ENCODE measurements at regions not wholly inside any gene's neighbourhood (a gene's known extent, or its start where the extent isn't known, plus 50 kb on each side); places are given as distances from the start of the nearest gene placed in this dataset.

DNA sequence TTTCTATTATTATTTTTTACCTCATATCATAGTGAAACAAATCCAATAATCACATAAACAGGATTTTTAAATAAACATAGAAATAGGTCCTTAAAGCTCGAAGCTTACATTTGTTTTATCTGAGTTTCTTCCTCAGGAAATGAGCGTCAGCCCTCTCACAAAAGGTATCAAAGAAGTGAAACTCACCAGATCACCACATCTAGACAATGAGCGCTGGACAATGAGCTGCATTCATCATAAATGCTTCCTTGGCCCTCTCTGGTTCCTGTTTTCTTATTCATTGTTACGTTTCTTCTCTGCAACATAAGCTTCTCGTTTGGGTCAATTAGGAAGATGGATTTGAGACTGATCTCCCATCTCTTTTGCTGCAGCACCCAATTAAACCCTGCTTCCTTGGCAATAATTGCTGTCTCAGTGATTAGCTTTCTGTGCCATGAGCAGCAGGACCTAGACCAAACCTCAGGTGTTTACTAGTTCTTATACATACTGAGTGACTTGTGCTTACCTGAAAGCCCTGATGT, 649.9 kb upstream of the LUZP2 start:
- H3K27ac ChIP-seq: no peak overlapping the region
- TF ChIP-seq CTCF (IDR thresholded peaks at IDR 0.05) (no peak), ZFX (IDR thresholded peaks at IDR 0.05; ENCODE audit: borderline replicate concordance) (no peak)

DNA sequence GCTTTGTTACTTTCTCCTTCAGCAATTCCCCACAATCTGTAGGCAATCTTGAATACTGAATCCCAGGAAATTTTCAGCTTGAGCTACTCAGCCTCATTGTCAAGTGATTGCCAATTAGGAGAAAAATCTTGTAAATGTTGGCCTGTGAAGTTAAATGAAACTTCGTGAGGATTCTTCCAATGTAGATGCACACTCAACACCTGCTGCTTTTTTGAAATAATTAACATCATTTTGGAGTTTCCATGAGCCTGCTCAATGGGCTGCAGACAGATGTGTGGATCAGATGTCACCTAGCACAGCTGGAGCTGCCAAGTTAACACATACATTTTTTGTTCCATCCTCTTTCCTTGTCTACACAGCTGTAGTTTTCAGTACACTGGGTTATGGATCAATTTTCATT, 645.6 kb upstream of the LUZP2 start:
- no peak overlapping the region for H3K27ac ChIP-seq
- TF ChIP-seq CTCF (IDR thresholded peaks at IDR 0.05) (no peak), ZFX (IDR thresholded peaks at IDR 0.05; ENCODE audit: borderline replicate concordance) (no peak)

- TF ChIP-seq ZFX (IDR thresholded peaks at IDR 0.05; ENCODE audit: borderline replicate concordance): no peak
- TF ChIP-seq CTCF (IDR thresholded peaks at IDR 0.05): no peak
Observed at GRCh38 chr11:23856654-23857053, 640.2 kb upstream of the LUZP2 start.

GRCh38 chr11:23859087-23859486, 637.8 kb upstream of the LUZP2 start:
- TF ChIP-seq ZFX (IDR thresholded peaks at IDR 0.05; ENCODE audit: borderline replicate concordance) (no peak), CTCF (IDR thresholded peaks at IDR 0.05) (no peak)
- no peak overlapping the region for H3K27ac ChIP-seq

More at GRCh38 chr11:23856654-23857053, 640.2 kb upstream of the LUZP2 start:
- no peak overlapping the region for H3K27ac ChIP-seq

GRCh38 chr11:23861615-23862014, 635.2 kb upstream of the LUZP2 start:
- no peak for TF ChIP-seq ZFX (IDR thresholded peaks at IDR 0.05; ENCODE audit: borderline replicate concordance)
- TF ChIP-seq CTCF (IDR thresholded peaks at IDR 0.05): no peak
- H3K27ac ChIP-seq: no peak overlapping the region

DNA sequence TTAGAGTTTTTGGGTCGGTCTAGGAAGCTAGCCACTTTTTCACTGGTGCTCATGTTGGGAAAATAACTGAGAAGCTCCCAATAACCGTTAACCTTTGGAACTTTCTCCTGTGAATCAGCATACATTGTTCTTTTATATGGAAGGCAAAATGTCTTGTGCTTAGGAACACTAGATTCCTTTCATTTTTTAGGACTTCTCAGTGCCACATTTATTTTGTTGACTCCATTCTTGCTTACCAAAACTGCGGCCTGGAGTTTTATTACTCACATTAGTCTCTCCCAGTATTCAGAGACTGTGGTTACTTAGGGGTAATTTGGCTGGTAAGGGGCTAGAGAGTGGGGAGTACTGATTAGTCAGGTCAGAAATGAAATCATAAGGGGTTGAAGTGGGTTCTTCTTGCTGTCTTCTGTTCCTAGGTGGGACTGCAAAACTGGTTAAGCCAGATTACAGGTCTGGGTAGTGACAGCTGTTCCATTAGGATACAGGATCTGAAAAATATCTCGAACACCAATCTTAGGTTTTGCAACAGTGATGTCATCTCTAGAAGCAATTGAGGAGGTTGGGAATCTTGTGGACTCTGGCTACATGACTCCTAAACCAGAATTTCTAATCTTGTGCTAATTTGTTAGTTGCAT, 631.4 kb upstream of the LUZP2 start:
- TF ChIP-seq CTCF (IDR thresholded peaks at IDR 0.05) (no peak), ZFX (IDR thresholded peaks at IDR 0.05; ENCODE audit: borderline replicate concordance) (no peak)
- no peak overlapping the region for H3K27ac ChIP-seq

DNA sequence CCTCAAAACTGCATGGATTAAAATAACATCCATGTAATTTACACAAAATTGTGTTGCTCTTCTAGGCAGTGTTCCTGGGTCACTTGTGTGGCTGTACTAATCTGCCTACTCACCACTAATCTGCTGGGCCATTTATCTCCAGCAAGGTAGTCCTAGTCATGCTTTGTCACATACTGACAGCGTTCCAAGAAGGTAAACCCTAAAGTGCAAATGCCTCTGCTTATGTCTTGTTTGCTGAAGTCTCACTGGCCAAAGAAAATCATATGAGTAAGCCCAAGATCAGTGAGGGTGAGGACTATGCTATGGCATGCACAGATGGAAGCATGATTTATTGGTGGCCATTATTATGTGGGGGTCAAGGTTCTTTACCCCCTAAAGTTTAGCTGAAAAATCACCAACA, 630.2 kb upstream of the LUZP2 start:
- TF ChIP-seq CTCF (IDR thresholded peaks at IDR 0.05) (no peak), ZFX (IDR thresholded peaks at IDR 0.05; ENCODE audit: borderline replicate concordance) (no peak)
- H3K27ac ChIP-seq: no peak overlapping the region
